Neural progenitor cell (in vitro differentiated cells): ENCODE measurements at regions not wholly inside any gene's neighbourhood (a gene's known extent, or its start where the extent isn't known, plus 50 kb on each side); places are given as distances from the start of the nearest gene placed in this dataset.

Source experiments
- DNase-seq: peaks from one replicate; pipeline ENCODE4 v3.0.0-alpha.2; 2016; ENCODE audit warnings: low spot score
- H2AFZ ChIP-seq: fragments of 200-600 bp; sonication (generic); replicated peaks from 2 replicates; pipeline ENCODE4 v1.6.1; 2016; ENCODE audit warnings: antibody characterized with exemption
- H3F3A ChIP-seq: fragments of 200-600 bp; sonication (generic); 2 replicates; pipeline ENCODE4 v1.6.1; 2016; ENCODE audit warnings: antibody characterized with exemption, low read depth
- H3K27ac ChIP-seq: fragments of 200-600 bp; sonication (generic); 2 replicates; pipeline ENCODE4 v1.5.1; 2016; ENCODE audit warnings: mild to moderate bottlenecking
- H3K27me3 ChIP-seq: fragments of 200-600 bp; sonication (generic); 2 replicates; pipeline ENCODE4 v1.6.1; 2016; ENCODE audit warnings: mild to moderate bottlenecking, moderate library complexity
- H3K36me3 ChIP-seq: fragments of 200-600 bp; sonication (generic); 2 replicates; pipeline ENCODE4 v1.5.1; 2016
- H3K4me1 ChIP-seq: fragments of 200-600 bp; sonication (generic); 2 replicates; pipeline ENCODE4 v1.6.1; 2016; ENCODE audit warnings: mixed run types
- H3K4me2 ChIP-seq: fragments of 200-600 bp; sonication (generic); 2 replicates; pipeline ENCODE4 v1.6.1; 2016
- H3K4me3 ChIP-seq: fragments of 200-600 bp; sonication (generic); 2 replicates; pipeline ENCODE4 v1.5.1; 2016
- H3K79me2 ChIP-seq: fragments of 200-600 bp; sonication (generic); 2 replicates; pipeline ENCODE4 v1.6.1; 2016; ENCODE audit warnings: low read depth
- H3K9ac ChIP-seq: fragments of 200-600 bp; sonication (generic); 2 replicates; pipeline ENCODE4 v1.6.1; 2016
- H3K9me3 ChIP-seq: fragments of 200-600 bp; sonication (generic); 2 replicates; pipeline ENCODE4 v1.5.1; 2016; ENCODE audit warnings: low read depth
- H4K20me1 ChIP-seq: fragments of 200-600 bp; sonication (generic); 2 replicates; pipeline ENCODE4 v1.6.1; 2016; ENCODE audit warnings: low read depth
- H3K27ac Mint-ChIP-seq: 3 replicates; pipeline ENCODE4 v1.8.0; 2021; ENCODE audit warnings: mixed read lengths
- H3K27me3 Mint-ChIP-seq: 2 replicates; pipeline ENCODE4 v1.8.0; 2022; ENCODE audit warnings: low read depth, mild to moderate bottlenecking, inconsistent platforms, moderate library complexity, mixed read lengths; ENCODE audit not compliant: insufficient read depth
- H3K36me3 Mint-ChIP-seq: 3 replicates; pipeline ENCODE4 v1.8.0; 2021; ENCODE audit warnings: mixed read lengths
- H3K4me1 Mint-ChIP-seq: 3 replicates; pipeline ENCODE4 v1.8.0; 2021; ENCODE audit warnings: mixed read lengths
- H3K4me3 Mint-ChIP-seq: 3 replicates; pipeline ENCODE4 v1.8.0; 2021; ENCODE audit warnings: mild to moderate bottlenecking, moderate library complexity, mixed read lengths
- H3K9me3 Mint-ChIP-seq: 3 replicates; pipeline ENCODE4 v1.8.0; 2020; ENCODE audit warnings: mixed read lengths
- CTCF ChIP-seq: fragments of 200-600 bp; sonication (generic); IDR thresholded peaks from 2 replicates; pipeline ENCODE4 v1.5.1; 2017; ENCODE audit warnings: antibody characterized with exemption, mild to moderate bottlenecking
- EZH2 ChIP-seq: fragments of 200-600 bp; sonication (generic); IDR thresholded peaks from 2 replicates; pipeline ENCODE4 v1.6.1; 2017; ENCODE audit warnings: antibody characterized with exemption, mild to moderate bottlenecking, moderate library complexity
- EZH2phosphoT487 ChIP-seq: fragments of 200-600 bp; sonication (generic); IDR thresholded peaks from 2 replicates; pipeline ENCODE4 v1.6.1; 2017; ENCODE audit warnings: antibody characterized with exemption

- Mint-ChIP-seq H3K36me3 (no peaks in the 10 kb centered on the region), H3K27ac (no peak overlapping the region), H3K4me3 (no peak overlapping the region), H3K27me3 (no peaks in the 10 kb centered on the region), H3K9me3 (no peaks in the 10 kb centered on the region), H3K4me1 (no peaks in the 10 kb centered on the region)
- DNase-seq, result no peak
- no peaks in the 10 kb centered on the region for H3K27me3 ChIP-seq
- no peaks in the 10 kb centered on the region for H4K20me1 ChIP-seq
- H3F3A ChIP-seq, result no peaks in the 10 kb centered on the region
- H3K4me3 ChIP-seq, result no peak overlapping the region
- H3K4me2 ChIP-seq, result no peak overlapping the region
- H3K27ac ChIP-seq, result no peak overlapping the region
- no peak overlapping the region for H3K9ac ChIP-seq
- TF ChIP-seq EZH2 (no peak), CTCF (no peak), EZH2phosphoT487 (no peak)
- no peaks in the 10 kb centered on the region for H3K9me3 ChIP-seq
- no peak overlapping the region for H2AFZ ChIP-seq
- H3K79me2 ChIP-seq, result no peaks in the 10 kb centered on the region
- H3K4me1 ChIP-seq, result no peaks in the 10 kb centered on the region
- no peaks in the 10 kb centered on the region for H3K36me3 ChIP-seq
Measured at GRCh38 chr13:46498650-46499049, 54.3 kb upstream of the LRCH1 start.

DNA sequence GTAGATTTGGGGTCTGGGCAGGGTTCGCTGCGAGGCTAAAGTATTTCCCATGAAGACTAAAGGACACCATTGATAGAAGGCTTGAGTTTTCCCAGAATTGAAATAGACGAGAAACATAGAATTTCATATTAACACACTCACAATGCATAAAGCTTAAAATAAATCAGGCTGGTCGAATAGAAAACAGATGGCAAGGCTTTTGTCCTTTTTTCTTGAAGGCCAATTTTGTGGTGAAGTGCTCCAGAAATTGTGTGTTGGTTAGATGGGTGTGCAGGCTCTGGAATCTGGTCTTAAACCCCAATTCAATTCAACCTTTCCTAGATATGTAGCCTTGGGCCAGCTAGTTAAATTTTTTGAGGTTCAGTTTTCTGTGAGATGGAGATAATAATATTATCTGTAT is 56.9 kb upstream of the LRCH1 start:
- no peaks in the 10 kb centered on the region for H3K9me3 Mint-ChIP-seq
- H3K4me1 Mint-ChIP-seq, result no peaks in the 10 kb centered on the region
- no peaks in the 10 kb centered on the region for H3K36me3 Mint-ChIP-seq
- H3K4me3 Mint-ChIP-seq, result no peak overlapping the region
- no peaks in the 10 kb centered on the region for H3K27me3 ChIP-seq
- H3K36me3 ChIP-seq, result no peaks in the 10 kb centered on the region
- H3K4me1 ChIP-seq, result no peaks in the 10 kb centered on the region
- H3K4me2 ChIP-seq, result no peak overlapping the region
- no peak overlapping the region for H2AFZ ChIP-seq
- no peaks in the 10 kb centered on the region for H3K27me3 Mint-ChIP-seq
- no peaks in the 10 kb centered on the region for H3F3A ChIP-seq
- H3K9ac ChIP-seq, result no peak overlapping the region
- no peak overlapping the region for H3K27ac Mint-ChIP-seq
- DNase-seq, result no peak
- H4K20me1 ChIP-seq, result no peaks in the 10 kb centered on the region
- H3K27ac ChIP-seq, result no peak overlapping the region
- H3K9me3 ChIP-seq, result no peaks in the 10 kb centered on the region
- no peak overlapping the region for H3K4me3 ChIP-seq
- no peaks in the 10 kb centered on the region for H3K79me2 ChIP-seq
- no peak for TF ChIP-seq CTCF
- no peak for TF ChIP-seq EZH2phosphoT487
- TF ChIP-seq EZH2, result no peak

- no peak overlapping the region for H3K4me3 ChIP-seq
- Mint-ChIP-seq H3K27ac (no peak overlapping the region), H3K4me3 (no peak overlapping the region), H3K27me3 (no peaks in the 10 kb centered on the region), H3K36me3 (no peaks in the 10 kb centered on the region), H3K4me1 (no peaks in the 10 kb centered on the region), H3K9me3 (no peaks in the 10 kb centered on the region)
- no peaks in the 10 kb centered on the region for H3K9me3 ChIP-seq
- H3K36me3 ChIP-seq, result no peaks in the 10 kb centered on the region
- H4K20me1 ChIP-seq, result no peaks in the 10 kb centered on the region
- no peak for DNase-seq
- TF ChIP-seq EZH2, result no peak
- H3F3A ChIP-seq, result no peaks in the 10 kb centered on the region
- no peak overlapping the region for H3K27ac ChIP-seq
- H3K79me2 ChIP-seq, result no peaks in the 10 kb centered on the region
- no peak overlapping the region for H2AFZ ChIP-seq
- H3K4me2 ChIP-seq, result no peak overlapping the region
- H3K27me3 ChIP-seq, result no peaks in the 10 kb centered on the region
- H3K4me1 ChIP-seq, result peaks cover 2% of the 10 kb centered on the region
- H3K9ac ChIP-seq, result no peak overlapping the region
Measured at GRCh38 chr13:46495651-46496050, 57.3 kb upstream of the LRCH1 start.

- peaks cover 5% of the 10 kb centered on the region for H3F3A ChIP-seq
- H3K36me3 ChIP-seq, result no peaks in the 10 kb centered on the region
- no peak overlapping the region for H3K27ac ChIP-seq
- no peaks in the 10 kb centered on the region for H3K9me3 Mint-ChIP-seq
- no peaks in the 10 kb centered on the region for H3K36me3 Mint-ChIP-seq
- H3K4me1 Mint-ChIP-seq, result peaks cover 5% of the 10 kb centered on the region
- no peaks in the 10 kb centered on the region for H3K79me2 ChIP-seq
- H3K4me2 ChIP-seq, result no peak overlapping the region
- no peaks in the 10 kb centered on the region for H3K27me3 Mint-ChIP-seq
- H3K4me1 ChIP-seq, result peaks cover 5% of the 10 kb centered on the region
- no peak for DNase-seq
- TF ChIP-seq CTCF, result no peak
- H3K9me3 ChIP-seq, result no peaks in the 10 kb centered on the region
- no peak overlapping the region for H3K4me3 Mint-ChIP-seq
- H2AFZ ChIP-seq, result no peak overlapping the region
- H4K20me1 ChIP-seq, result no peaks in the 10 kb centered on the region
- no peak overlapping the region for H3K27ac Mint-ChIP-seq
- no peak overlapping the region for H3K4me3 ChIP-seq
- H3K27me3 ChIP-seq, result no peaks in the 10 kb centered on the region
- no peak overlapping the region for H3K9ac ChIP-seq
Measured at GRCh38 chr13:46495066-46495465, 57.9 kb upstream of the LRCH1 start.
